Activated T-helper 1 cell treated with anti-CD3 and anti-CD28 coated beads, Interleukin-12 subunit alpha, Interleukin-12 subunit beta, Interleukin-2, Interleukin-4 antibody, amounts not matched to agents 30 ng/mL and 10 ng/mL and 1 ng/mL, durations not matched to agents 14 hours and 24 hours and 36 hours (primary cell): ENCODE measurements at regions not wholly inside any gene's neighbourhood (a gene's known extent, or its start where the extent isn't known, plus 50 kb on each side); places are given as distances from the start of the nearest gene placed in this dataset.
A peak's percentile ranks its signal among the peaks of the same experiment; 100 is the strongest.

Source experiments
- DNase-seq: peaks from one replicate; pipeline ENCODE4 v3.0.0; 2021; ENCODE audit warnings: low spot score
- H3K27ac Mint-ChIP-seq: one replicate; pipeline ENCODE4 v1.8.0; 2021; ENCODE audit warnings: mild to moderate bottlenecking, mixed read lengths
- H3K27me3 Mint-ChIP-seq: one replicate; pipeline ENCODE4 v1.8.0; 2022; ENCODE audit warnings: mild to moderate bottlenecking, moderate library complexity, mixed read lengths; ENCODE audit not compliant: insufficient read depth
- H3K36me3 Mint-ChIP-seq: one replicate; pipeline ENCODE4 v1.8.0; 2021; ENCODE audit warnings: low read depth, mixed read lengths
- H3K4me1 Mint-ChIP-seq: one replicate; pipeline ENCODE4 v1.8.0; 2021; ENCODE audit warnings: low read depth, mixed read lengths
- H3K4me3 Mint-ChIP-seq: one replicate; pipeline ENCODE4 v1.8.0; 2021; ENCODE audit warnings: mild to moderate bottlenecking, moderate library complexity, mixed read lengths
- H3K9me3 Mint-ChIP-seq: one replicate; pipeline ENCODE4 v1.8.0; 2021; ENCODE audit warnings: mixed read lengths
- intact Hi-C: fragments of 100-400 bp; cut with micrococcal nuclease; formaldehyde crosslinking; loops from one replicate; pipeline ENCODE4 v1.15.1; 2024

GRCh38 chr13:22024381-22024994 is 353.6 kb downstream of the FGF9 start:
- peaks cover 2% of the 10 kb centered on the region for H3K27me3 Mint-ChIP-seq
- no peaks in the 10 kb centered on the region for H3K9me3 Mint-ChIP-seq
- intact Hi-C loops: no loop called here
- H3K4me1 Mint-ChIP-seq: no peaks in the 10 kb centered on the region
- no peak for DNase-seq
- no peaks in the 10 kb centered on the region for H3K36me3 Mint-ChIP-seq
- H3K27ac Mint-ChIP-seq: no peak overlapping the region
- no peak overlapping the region for H3K4me3 Mint-ChIP-seq

DNA sequence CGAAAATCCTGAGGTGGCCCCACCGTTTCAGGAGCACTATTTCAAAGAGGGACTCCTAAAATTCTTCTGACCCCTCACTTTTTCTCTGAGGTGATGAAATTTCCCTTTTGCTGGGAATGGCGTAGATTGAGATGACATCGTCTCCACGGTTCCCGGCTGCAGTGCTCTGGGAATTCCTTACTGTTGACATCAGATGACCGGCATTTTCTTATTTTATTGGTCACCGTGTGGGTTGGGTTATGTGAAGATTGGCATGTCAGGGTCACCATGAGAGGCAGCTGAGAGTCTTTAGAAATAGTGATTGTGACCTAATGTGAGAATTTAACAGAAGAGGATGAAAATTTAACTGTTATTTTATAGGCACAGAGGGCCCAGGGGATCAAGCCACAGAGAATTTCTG is 356.7 kb downstream of the FGF9 start:
- Mint-ChIP-seq H3K9me3 (no peaks in the 10 kb centered on the region), H3K4me1 (no peaks in the 10 kb centered on the region), H3K27ac (no peak overlapping the region), H3K4me3 (no peak overlapping the region), H3K27me3 (peaks cover 2% of the 10 kb centered on the region), H3K36me3 (no peaks in the 10 kb centered on the region)
- intact Hi-C loops: no loop called here
- no peak for DNase-seq

DNA sequence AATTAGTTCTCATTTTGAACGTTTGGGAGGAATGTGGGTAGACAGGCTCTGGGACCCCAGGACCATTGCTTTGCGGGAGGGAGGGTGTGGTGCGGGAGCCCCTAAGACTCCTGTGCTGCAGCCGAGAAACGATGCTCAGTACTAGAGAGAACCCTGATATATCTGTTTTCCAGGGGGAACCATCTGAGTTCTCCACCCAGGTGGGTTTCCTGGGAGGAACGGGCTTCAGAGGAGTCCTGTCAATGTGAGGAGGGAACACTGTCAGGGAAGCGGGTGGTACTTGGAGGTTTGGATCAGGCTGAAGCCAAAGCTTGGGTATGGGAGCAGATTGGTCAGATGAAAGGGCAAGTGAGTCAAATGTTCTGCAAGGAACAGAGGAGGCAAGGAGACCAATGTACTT is 358.0 kb downstream of the FGF9 start:
- no peak overlapping the region for H3K4me3 Mint-ChIP-seq
- no peak for DNase-seq

DNA sequence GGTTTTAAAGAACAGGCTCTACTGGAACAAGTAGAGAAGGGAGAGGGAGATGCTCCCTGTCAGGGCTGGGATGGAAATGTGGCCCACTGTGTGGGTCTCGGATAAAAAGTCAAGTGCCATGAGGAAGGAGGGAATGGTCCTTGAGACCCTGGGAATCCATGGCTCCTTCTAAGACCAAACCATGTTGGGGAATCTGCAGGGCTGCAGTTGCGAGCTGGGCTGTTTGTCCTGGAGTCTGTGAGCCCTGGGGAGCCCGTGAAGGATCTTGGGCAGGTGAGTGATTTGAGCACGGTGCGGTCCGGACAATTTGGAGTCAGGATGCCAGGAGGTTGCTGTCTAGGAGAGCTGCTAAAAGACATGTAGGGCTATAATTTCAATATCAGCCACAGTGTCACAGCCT is 359.4 kb downstream of the FGF9 start:
- Mint-ChIP-seq H3K4me3 (no peak overlapping the region), H3K36me3 (no peaks in the 10 kb centered on the region), H3K4me1 (no peaks in the 10 kb centered on the region), H3K27me3 (peaks cover 2% of the 10 kb centered on the region), H3K27ac (no peak overlapping the region), H3K9me3 (no peaks in the 10 kb centered on the region)
- no peak for DNase-seq
- intact Hi-C loops: no loop called here

More for the DNA sequence above, 358.0 kb downstream of the FGF9 start:
- Mint-ChIP-seq H3K27ac (no peak overlapping the region), H3K27me3 (peaks cover 2% of the 10 kb centered on the region), H3K4me1 (no peaks in the 10 kb centered on the region), H3K9me3 (no peaks in the 10 kb centered on the region), H3K36me3 (no peaks in the 10 kb centered on the region)
- intact Hi-C loops: no loop called here

DNA sequence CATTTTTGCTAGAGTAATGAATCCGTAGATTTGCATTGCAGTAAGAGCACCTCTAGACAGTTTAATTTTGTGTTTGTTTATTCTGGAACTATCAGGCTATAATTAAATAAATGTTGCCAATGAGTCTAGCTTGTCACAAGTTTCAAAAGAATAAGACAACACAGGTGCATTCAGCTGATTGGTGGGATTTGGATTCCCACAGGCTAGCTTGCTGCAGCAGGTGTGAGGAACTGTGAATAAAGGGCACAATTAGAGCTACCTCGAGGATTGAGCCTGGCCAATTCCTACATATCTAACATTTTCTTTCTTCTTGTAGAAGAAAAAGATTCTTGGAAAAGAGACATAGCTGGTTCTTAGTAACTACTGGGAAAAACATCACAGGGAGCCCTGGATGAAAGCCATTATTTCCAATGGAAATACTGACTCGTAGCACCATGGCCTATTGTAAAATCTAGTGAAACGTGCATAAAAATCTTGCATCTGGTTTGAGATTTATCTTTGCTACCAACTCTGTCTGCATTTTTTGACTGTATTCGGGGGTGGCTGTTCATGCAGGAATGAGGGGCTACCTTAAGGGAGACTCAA is 360.9 kb downstream of the FGF9 start:
- Mint-ChIP-seq H3K4me3 (no peak overlapping the region), H3K27ac (no peak overlapping the region), H3K27me3 (peaks cover 2% of the 10 kb centered on the region), H3K9me3 (no peaks in the 10 kb centered on the region), H3K36me3 (no peaks in the 10 kb centered on the region), H3K4me1 (no peaks in the 10 kb centered on the region)
- intact Hi-C loops: no loop called here
- no peak for DNase-seq

- H3K9me3 Mint-ChIP-seq: no peaks in the 10 kb centered on the region
- no peaks in the 10 kb centered on the region for H3K36me3 Mint-ChIP-seq
- no peak overlapping the region for H3K27ac Mint-ChIP-seq
- H3K4me3 Mint-ChIP-seq: no peak overlapping the region
- DNase-seq: no peak
- H3K27me3 Mint-ChIP-seq: peaks cover 2% of the 10 kb centered on the region
- H3K4me1 Mint-ChIP-seq: no peaks in the 10 kb centered on the region
- intact Hi-C loops: loop anchor here (1.0 kb wide), 1 partner anchor 10 kb away; no protein-coding TSS in a partner anchor
Observed at GRCh38 chr13:22032905-22033304, 362.0 kb downstream of the FGF9 start.

GRCh38 chr13:22039961-22040360 is 369.1 kb downstream of the FGF9 start:
- no peak for DNase-seq
- Mint-ChIP-seq H3K36me3 (no peaks in the 10 kb centered on the region), H3K27me3 (no peaks in the 10 kb centered on the region), H3K4me1 (peaks cover 9% of the 10 kb centered on the region), H3K27ac (no peak overlapping the region), H3K9me3 (peaks cover 7% of the 10 kb centered on the region), H3K4me3 (no peak overlapping the region)
- intact Hi-C loops: no loop called here

DNA sequence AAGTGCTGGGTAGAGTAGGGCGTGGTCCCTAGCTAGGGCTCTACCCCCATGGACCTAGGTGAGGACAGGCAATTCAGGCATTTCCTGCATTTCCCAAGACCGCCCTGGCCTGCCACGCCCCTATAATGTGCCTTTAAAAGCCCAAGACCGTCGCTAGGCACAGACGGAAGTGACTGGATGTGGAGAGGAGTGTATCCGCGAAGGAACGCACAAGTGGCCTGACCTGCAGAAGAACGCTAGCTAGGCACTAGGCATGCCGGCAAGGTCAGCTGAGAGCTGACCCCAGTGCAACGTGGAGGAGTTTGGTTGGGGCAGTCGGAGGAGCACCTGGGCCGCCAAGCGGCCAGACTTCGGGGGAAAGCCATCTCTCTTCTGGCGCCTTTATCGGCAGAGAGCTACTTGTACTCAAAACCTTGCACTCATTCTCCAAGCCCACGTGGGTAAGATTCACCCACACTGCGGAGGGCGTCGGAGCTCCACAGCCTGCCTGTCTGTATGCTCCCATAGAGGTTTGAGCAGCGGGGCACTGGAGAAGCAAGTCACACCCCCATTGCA is 370.0 kb downstream of the FGF9 start:
- Mint-ChIP-seq H3K4me1 (peaks cover 9% of the 10 kb centered on the region), H3K27ac (peak overlapping the region; percentile 36), H3K27me3 (no peaks in the 10 kb centered on the region), H3K4me3 (peak overlapping the region; percentile 83), H3K36me3 (peaks cover 3% of the 10 kb centered on the region), H3K9me3 (peaks cover 12% of the 10 kb centered on the region)
- intact Hi-C loops: no loop called here
- no peak for DNase-seq

DNA sequence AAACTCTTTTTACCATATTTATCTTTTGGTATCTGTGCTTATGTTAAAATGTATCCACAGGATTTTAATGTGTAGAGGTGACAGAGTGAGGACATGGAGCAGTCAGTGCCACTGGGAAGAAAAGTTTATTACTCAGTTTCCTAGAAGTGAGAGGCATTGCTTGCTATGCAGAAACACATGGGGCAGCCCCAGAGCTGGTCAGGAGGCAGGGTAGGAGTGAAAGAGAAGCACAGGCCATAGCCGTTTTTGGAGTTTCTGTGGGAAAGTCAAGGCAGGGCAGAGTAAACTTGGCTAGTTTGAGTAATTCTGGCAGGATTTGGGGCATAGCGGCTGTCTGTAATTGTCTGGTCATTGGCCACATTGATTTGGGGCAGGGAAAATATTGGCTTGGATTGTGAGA is 370.9 kb downstream of the FGF9 start:
- H3K4me1 Mint-ChIP-seq: peaks cover 9% of the 10 kb centered on the region
- H3K27me3 Mint-ChIP-seq: no peaks in the 10 kb centered on the region
- peaks cover 15% of the 10 kb centered on the region for H3K9me3 Mint-ChIP-seq
- H3K4me3 Mint-ChIP-seq: peak overlapping the region; percentile 83
- intact Hi-C loops: no loop called here
- peak overlapping the region; percentile 6 for H3K27ac Mint-ChIP-seq
- H3K36me3 Mint-ChIP-seq: peaks cover 3% of the 10 kb centered on the region
- no peak for DNase-seq

DNA sequence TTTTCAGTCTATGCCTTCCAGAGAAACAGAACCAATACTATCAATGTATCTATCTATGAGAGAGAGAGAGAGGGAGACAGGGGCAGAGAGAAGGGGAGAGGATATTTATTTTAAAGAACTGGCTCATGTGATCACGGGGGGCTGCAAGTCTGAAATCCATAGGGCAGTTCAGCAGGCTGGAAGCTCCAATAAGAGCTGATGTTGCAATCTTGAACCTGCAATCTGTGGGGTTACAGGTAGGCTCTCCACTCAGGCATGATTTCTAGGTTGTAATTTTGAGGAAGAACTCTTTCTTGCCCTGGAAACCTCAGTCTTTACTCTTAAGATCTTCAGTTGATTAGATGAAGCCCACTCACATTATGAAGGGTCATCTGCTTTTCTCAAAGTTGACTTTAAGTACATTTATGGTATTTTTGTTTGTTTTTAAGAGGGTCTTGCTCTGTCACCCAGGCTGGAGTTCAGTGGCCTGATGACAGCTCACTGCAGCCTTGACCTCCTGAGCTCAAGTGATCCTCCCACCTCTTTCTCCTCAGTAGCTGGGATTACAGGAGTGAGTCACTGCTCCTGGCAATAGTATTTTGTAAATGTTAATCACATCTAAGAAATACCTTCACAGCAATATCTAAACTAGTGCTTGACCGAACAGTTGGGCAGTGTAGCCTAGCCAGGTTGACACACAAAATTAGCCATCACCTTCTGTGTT is 376.4 kb downstream of the FGF9 start:
- peaks cover 23% of the 10 kb centered on the region for H3K9me3 Mint-ChIP-seq
- H3K36me3 Mint-ChIP-seq: peaks cover 5% of the 10 kb centered on the region
- no peaks in the 10 kb centered on the region for H3K27me3 Mint-ChIP-seq
- H3K4me1 Mint-ChIP-seq: peaks cover 25% of the 10 kb centered on the region
- no peak overlapping the region for H3K27ac Mint-ChIP-seq
- no peak overlapping the region for H3K4me3 Mint-ChIP-seq
- intact Hi-C loops: no loop called here
- no peak for DNase-seq

DNA sequence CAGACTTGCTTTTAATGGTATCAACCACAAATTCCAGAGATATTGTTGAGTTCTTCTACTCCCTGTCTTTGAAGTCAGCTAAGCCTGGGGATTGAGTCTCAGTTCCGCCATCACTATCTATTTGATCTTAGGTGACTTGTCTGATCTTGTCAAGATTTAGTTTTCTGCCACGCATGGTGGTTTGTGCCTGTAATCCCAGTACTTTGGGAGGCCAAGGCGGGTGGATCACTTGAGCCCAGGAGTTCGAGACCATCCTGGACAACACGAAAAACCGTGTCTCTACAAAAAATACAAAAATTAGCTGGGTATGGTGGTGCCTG is 376.9 kb downstream of the FGF9 start:
- no peak overlapping the region for H3K4me3 Mint-ChIP-seq
- no peak overlapping the region for H3K27ac Mint-ChIP-seq
- H3K4me1 Mint-ChIP-seq: peaks cover 25% of the 10 kb centered on the region
- H3K9me3 Mint-ChIP-seq: peaks cover 20% of the 10 kb centered on the region
- intact Hi-C loops: no loop called here
- no peak for DNase-seq
- H3K36me3 Mint-ChIP-seq: peaks cover 7% of the 10 kb centered on the region
- no peaks in the 10 kb centered on the region for H3K27me3 Mint-ChIP-seq

DNA sequence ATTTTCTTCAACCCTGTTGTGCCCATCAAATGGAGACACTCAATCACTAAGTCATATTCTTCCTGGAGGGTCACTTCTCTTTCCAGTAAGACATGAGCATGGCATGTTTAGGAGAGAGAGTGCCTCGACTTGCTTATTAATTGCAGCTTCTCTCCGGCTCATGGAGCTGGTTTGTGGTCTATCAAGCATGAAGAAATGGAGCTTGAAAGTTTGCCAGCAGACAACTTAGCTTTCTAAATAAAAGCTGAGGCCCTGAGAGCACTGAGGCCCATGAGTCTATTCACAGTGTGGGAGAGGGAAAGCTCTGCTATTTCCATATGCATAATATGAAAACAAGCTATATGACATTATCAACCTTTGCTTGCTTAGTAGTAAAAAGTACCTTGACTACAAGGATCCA is 378.5 kb downstream of the FGF9 start:
- peaks cover 7% of the 10 kb centered on the region for H3K36me3 Mint-ChIP-seq
- no peaks in the 10 kb centered on the region for H3K27me3 Mint-ChIP-seq
- no peak overlapping the region for H3K27ac Mint-ChIP-seq
- peaks cover 16% of the 10 kb centered on the region for H3K9me3 Mint-ChIP-seq
- peaks cover 16% of the 10 kb centered on the region for H3K4me1 Mint-ChIP-seq
- intact Hi-C loops: no loop called here
- no peak overlapping the region for H3K4me3 Mint-ChIP-seq
- DNase-seq: no peak

DNA sequence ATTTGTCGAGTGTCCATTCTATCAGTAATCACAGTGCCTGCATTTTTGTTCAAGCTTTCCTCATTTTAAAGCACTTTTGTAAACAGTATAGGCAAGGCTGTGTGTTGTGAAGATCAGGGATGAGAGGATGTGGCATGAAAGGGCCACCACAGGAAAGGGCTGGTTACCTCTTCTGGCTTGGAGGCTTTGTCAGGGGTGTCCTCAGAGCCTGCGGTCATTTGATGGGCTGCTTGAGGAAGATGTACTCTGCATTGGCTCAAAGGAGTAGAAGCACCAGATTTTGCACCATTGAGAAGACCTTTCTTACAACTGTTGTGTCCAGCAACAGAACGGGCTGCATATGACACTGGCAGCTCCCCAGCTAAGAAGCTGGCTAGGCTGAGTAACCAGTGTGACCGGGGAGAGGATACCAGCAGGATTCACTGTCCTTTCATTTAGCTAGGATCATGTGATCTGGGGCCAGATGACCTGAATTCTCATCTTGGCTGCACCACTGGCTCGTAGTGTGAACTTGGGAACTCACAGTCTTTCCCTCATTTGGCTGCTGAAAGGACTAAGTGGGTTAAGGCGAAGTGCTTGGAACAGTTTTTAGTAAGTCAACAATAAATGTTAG is 380.2 kb downstream of the FGF9 start:
- Mint-ChIP-seq H3K9me3 (peaks cover 23% of the 10 kb centered on the region), H3K27ac (no peak overlapping the region), H3K4me1 (peaks cover 24% of the 10 kb centered on the region), H3K27me3 (peaks cover 5% of the 10 kb centered on the region), H3K4me3 (no peak overlapping the region), H3K36me3 (peaks cover 8% of the 10 kb centered on the region)
- DNase-seq: no peak
- intact Hi-C loops: no loop called here
